ENCODE measurements at regions not wholly inside any gene's neighbourhood (a gene's known extent, or its start where the extent isn't known, plus 50 kb on each side); places are given as distances from the start of the nearest gene placed in this dataset.

DNA sequence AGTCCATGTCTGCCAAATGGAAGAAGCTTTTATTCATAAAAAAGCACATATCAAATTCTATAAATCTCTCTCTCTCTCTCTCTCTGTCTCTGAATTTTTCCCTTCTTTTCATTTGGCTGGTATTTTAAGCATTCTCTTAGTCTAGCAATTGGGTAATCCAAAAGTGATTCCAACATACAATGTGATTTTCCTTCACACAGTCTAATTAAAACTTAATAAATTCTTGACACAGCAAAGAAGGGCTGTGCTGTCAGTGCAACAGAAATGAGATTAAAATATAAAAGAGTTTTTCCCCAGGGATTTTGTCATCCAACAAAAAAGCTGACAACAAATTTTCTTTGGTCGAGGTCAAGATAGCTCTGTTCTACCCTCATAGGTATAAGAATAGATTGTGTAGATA lies 216.9 kb downstream of the CENPC start:
- Histone ChIP-seq H3K9me3 (no peaks in the 10 kb centered on the region), H3K4me3 (no peak overlapping the region), H3K4me1 (no peaks in the 10 kb centered on the region), H3K36me3 (no peaks in the 10 kb centered on the region), H3K27me3 (peaks cover 0 to 6% (median 0%) of the 10 kb centered on the region in 3 donors), H3K27ac (no peak overlapping the region)
- DNase-seq: no peak
- TF ChIP-seq EP300 (IDR thresholded peaks at IDR 0.05): no peak
- TF ChIP-seq POLR2A (IDR thresholded peaks at IDR 0.05): no peak
- no peak for TF ChIP-seq POLR2AphosphoS5 (IDR thresholded peaks at IDR 0.05)
- no peak for TF ChIP-seq CTCF (IDR thresholded peaks at IDR 0.05)
- intact Hi-C loops (cut with DNase I; ENCODE audit: low total_unique reads): no loop called here
- 76 to 79% (median 77%) methylated on average over 1 of the region's 1 CpG for WGBS, 5 donors

DNA sequence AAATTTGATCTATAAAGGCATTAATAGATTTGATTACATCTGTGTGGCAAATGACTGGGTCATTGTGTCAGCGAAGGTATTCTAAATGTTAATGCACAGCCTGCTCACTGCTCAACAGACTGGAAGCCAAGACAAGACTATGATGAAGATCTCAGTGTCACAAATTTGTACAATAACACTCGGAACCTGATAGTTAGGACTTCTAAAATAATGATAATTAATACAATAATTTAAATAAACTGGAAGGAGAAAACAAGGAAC lies 217.4 kb downstream of the CENPC start:
- TF ChIP-seq POLR2A (IDR thresholded peaks at IDR 0.05): no peak
- no peak for TF ChIP-seq POLR2AphosphoS5 (IDR thresholded peaks at IDR 0.05)
- TF ChIP-seq CTCF (IDR thresholded peaks at IDR 0.05): no peak
- TF ChIP-seq EP300 (IDR thresholded peaks at IDR 0.05): no peak
- no peaks in the 10 kb centered on the region for H3K9me3 ChIP-seq
- intact Hi-C loops (cut with DNase I; ENCODE audit: low total_unique reads): no loop called here
- no peak overlapping the region for H3K4me3 ChIP-seq
- peaks cover 0 to 6% (median 0%) of the 10 kb centered on the region in 3 donors for H3K27me3 ChIP-seq
- 38 to 60% (median 43%) methylated on average over 2 of the region's 2 CpGs for WGBS, 5 donors
- no peaks in the 10 kb centered on the region for H3K4me1 ChIP-seq
- DNase-seq: no peak
- no peaks in the 10 kb centered on the region for H3K36me3 ChIP-seq
- H3K27ac ChIP-seq: no peak overlapping the region

GRCh38 chr4:67327245-67328017 lies 217.9 kb downstream of the CENPC start:
- Histone ChIP-seq H3K4me3 (no peak overlapping the region), H3K27me3 (peaks cover 0 to 6% (median 0%) of the 10 kb centered on the region in 3 donors), H3K36me3 (no peaks in the 10 kb centered on the region), H3K4me1 (no peaks in the 10 kb centered on the region), H3K27ac (no peak overlapping the region), H3K9me3 (no peaks in the 10 kb centered on the region)
- peak; percentile 57 to 79 for DNase-seq
- TF ChIP-seq POLR2A (IDR thresholded peaks at IDR 0.05) (no peak), CTCF (IDR thresholded peaks at IDR 0.05) (peak in 5 of 7 experiments; percentile 34 to 86 (median 71)), EP300 (IDR thresholded peaks at IDR 0.05) (no peak)
- 0 to 5% (median 4%) methylated on average over 6 of the region's 6 CpGs for WGBS, 5 donors
- intact Hi-C loops (cut with DNase I; ENCODE audit: low total_unique reads): no loop called here

DNA sequence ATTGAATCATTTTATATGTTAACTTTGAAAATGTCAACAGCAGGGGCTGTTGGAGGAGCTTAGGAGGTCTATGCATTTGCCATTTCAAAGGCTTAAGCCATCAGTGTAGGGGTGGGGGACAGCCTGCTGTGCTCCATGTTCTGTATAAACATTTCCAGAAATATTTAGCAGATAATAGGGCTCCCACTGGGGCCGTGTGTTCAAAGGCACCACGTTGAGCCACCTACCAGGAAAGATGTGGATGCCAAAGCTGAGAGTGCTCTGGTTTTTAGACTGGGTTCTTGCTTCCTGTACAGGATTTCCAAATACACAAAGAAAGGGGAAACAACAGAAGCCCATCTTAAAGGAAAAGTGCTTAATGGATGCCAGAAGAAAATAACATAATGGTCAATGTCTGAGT lies 219.5 kb downstream of the CENPC start:
- H3K4me1 ChIP-seq: no peaks in the 10 kb centered on the region
- no peak overlapping the region for H3K27ac ChIP-seq
- no peak overlapping the region for H3K4me3 ChIP-seq
- DNase-seq: no peak
- H3K27me3 ChIP-seq: peaks cover 0 to 6% (median 0%) of the 10 kb centered on the region in 3 donors
- intact Hi-C loops (cut with DNase I; ENCODE audit: low total_unique reads): no loop called here
- TF ChIP-seq POLR2AphosphoS5 (IDR thresholded peaks at IDR 0.05) (no peak), EP300 (IDR thresholded peaks at IDR 0.05) (no peak), CTCF (IDR thresholded peaks at IDR 0.05) (no peak), POLR2A (IDR thresholded peaks at IDR 0.05) (no peak)
- H3K9me3 ChIP-seq: no peaks in the 10 kb centered on the region
- no peaks in the 10 kb centered on the region for H3K36me3 ChIP-seq
- WGBS, 5 donors: 0 to 12% (median 7%) methylated on average over 2 of the region's 2 CpGs
